Vagina (tissue), 2 donors: ENCODE measurements at regions not wholly inside any gene's neighbourhood (a gene's known extent, or its start where the extent isn't known, plus 50 kb on each side); places are given as distances from the start of the nearest gene placed in this dataset.

Source experiments
- CTCF ChIP-seq, 3 experiments: fragments of 450-650 bp in 2 of 3; fragments of 200-600 bp in 1 of 3; sonication (generic) in 1 of 3; IDR thresholded peaks; one replicate each; pipeline ENCODE4 v1.5.1; 2017 to 2019; ENCODE audit warnings: antibody characterized with exemption in 3 of 3, mild to moderate bottlenecking in 2 of 3, moderate library complexity in 2 of 3
- POLR2A ChIP-seq, 2 donors: fragments of 450-650 bp; IDR thresholded peaks; one replicate each; pipeline ENCODE4 v1.6.1; 2017; ENCODE audit warnings: antibody characterized with exemption in 2 of 2, mild to moderate bottlenecking in 2 of 2, moderate library complexity in 2 of 2

- no peak for TF ChIP-seq CTCF (IDR thresholded peaks at IDR 0.05)
- no peak for TF ChIP-seq POLR2A (IDR thresholded peaks at IDR 0.05)
Measured at GRCh38 chr4:27245216-27245615, 384.6 kb downstream of the STIM2 start.
